Osteocyte (in vitro differentiated cells): ENCODE measurements at regions not wholly inside any gene's neighbourhood (a gene's known extent, or its start where the extent isn't known, plus 50 kb on each side); places are given as distances from the start of the nearest gene placed in this dataset.
A peak's percentile ranks its signal among the peaks of the same experiment; 100 is the strongest.

Source experiments
- DNase-seq: peaks from one replicate; pipeline ENCODE4 v3.0.0; 2021; ENCODE audit warnings: mixed read lengths; ENCODE audit not compliant: unreplicated experiment; ENCODE audit errors: extremely low spot score
- H3K27ac Mint-ChIP-seq: one replicate; pipeline ENCODE4 v1.8.0; 2021; ENCODE audit warnings: mild to moderate bottlenecking, mixed read lengths; ENCODE audit not compliant: unreplicated experiment
- H3K27me3 Mint-ChIP-seq: one replicate; pipeline ENCODE4 v1.8.0; 2021; ENCODE audit warnings: mixed read lengths; ENCODE audit not compliant: unreplicated experiment
- H3K36me3 Mint-ChIP-seq: one replicate; pipeline ENCODE4 v1.8.0; 2021; ENCODE audit warnings: mixed read lengths; ENCODE audit not compliant: unreplicated experiment
- H3K4me1 Mint-ChIP-seq: one replicate; pipeline ENCODE4 v1.8.0; 2021; ENCODE audit warnings: mixed read lengths; ENCODE audit not compliant: unreplicated experiment
- H3K4me3 Mint-ChIP-seq: one replicate; pipeline ENCODE4 v1.8.0; 2021; ENCODE audit warnings: mild to moderate bottlenecking, moderate library complexity, mixed read lengths; ENCODE audit not compliant: unreplicated experiment
- H3K9me3 Mint-ChIP-seq: one replicate; pipeline ENCODE4 v1.8.0; 2021; ENCODE audit warnings: mixed read lengths; ENCODE audit not compliant: unreplicated experiment
- CTCF ChIP-seq: fragments of 200-600 bp; sonication (generic); IDR thresholded peaks from 2 replicates; pipeline ENCODE4 v1.5.0; 2021; ENCODE audit warnings: antibody characterized with exemption, mild to moderate bottlenecking, moderate library complexity

GRCh38 chr2:43081131-43081765 lies 145.2 kb downstream of the ZFP36L2 start:
- TF ChIP-seq CTCF = no peak
- Mint-ChIP-seq H3K4me1 (peaks cover 68% of the 10 kb centered on the region), H3K4me3 (no peak overlapping the region), H3K36me3 (no peaks in the 10 kb centered on the region), H3K27me3 (no peaks in the 10 kb centered on the region), H3K9me3 (no peaks in the 10 kb centered on the region), H3K27ac (peak overlapping the region; percentile 99)
- DNase-seq = no peak

- Mint-ChIP-seq H3K27me3 (no peaks in the 10 kb centered on the region), H3K4me1 (peaks cover 68% of the 10 kb centered on the region), H3K4me3 (no peak overlapping the region), H3K27ac (no peak overlapping the region), H3K9me3 (no peaks in the 10 kb centered on the region), H3K36me3 (no peaks in the 10 kb centered on the region)
- no peak for DNase-seq
- TF ChIP-seq CTCF = no peak
Measured at GRCh38 chr2:43080571-43081021, 145.8 kb downstream of the ZFP36L2 start.

DNA sequence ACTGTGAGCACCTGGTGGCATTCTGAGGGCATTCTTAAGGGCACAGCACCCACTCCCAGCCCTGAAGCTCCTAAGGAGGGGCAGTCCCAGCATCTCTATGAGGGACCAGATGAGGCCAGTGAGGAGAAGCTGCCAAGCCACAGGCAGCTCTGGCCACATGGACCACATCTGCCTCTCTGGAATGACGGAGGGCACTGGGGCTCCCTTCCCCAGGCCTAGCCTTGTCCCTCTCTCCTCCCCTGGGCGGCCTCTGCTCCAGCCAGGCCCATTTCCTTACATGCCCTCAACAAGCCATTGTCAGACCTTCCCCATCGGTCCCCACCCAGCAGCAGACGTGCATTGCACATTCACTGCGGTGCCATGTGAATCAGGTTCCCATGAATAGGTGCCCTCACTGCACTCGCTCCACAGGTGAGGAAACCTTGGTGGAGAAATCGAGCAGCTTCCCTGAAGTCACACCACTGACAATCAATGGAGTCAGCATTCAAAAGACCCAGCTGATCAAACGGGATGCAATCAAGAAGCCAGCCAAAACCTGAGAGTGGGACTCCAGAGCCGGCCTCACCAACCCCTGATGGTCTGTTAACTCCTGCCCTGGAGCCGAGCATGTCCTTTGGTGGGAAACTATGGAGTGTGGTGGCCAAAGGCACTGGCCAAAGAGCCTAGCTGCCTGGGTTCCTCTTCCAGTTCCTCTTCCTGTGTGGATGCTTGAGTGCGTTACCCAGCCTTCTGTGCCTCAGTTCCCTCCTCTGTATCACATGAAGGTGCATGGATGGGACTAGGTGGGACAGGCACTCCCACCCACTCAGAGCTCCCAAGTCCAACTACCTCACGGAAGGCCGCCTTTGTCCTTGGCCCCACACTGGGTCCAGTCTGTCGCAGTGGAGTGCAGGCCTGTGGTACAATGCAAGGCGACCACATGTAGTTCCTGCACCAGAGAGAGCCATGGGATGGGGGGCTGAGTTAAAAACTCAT lies 147.3 kb downstream of the ZFP36L2 start:
- Mint-ChIP-seq H3K27ac (no peak overlapping the region), H3K4me3 (no peak overlapping the region), H3K36me3 (no peaks in the 10 kb centered on the region), H3K9me3 (no peaks in the 10 kb centered on the region), H3K4me1 (peaks cover 69% of the 10 kb centered on the region), H3K27me3 (no peaks in the 10 kb centered on the region)
- no peak for DNase-seq
- no peak for TF ChIP-seq CTCF

DNA sequence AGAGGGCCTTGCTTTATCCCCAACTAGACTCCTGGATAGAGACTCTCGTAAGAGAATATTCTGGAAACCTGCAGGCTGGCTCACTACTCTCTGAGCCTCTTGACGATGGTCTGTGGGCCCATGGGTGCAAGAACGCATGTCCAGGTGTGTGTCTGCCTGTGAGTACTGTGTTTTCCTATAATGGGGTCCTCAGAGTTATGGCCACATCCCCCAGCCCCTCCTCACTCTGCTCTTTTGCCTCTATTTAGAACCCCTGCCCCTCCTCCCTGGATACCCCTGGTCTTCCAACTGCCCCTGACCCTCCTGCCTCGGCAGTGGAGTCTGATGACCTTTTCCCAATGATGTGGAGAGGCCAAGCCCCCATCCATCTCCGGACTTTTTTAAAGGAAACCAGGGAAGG lies 148.1 kb downstream of the ZFP36L2 start:
- H3K36me3 Mint-ChIP-seq = no peaks in the 10 kb centered on the region
- H3K27me3 Mint-ChIP-seq = no peaks in the 10 kb centered on the region
- TF ChIP-seq CTCF = no peak
- no peak overlapping the region for H3K4me3 Mint-ChIP-seq
- peaks cover 69% of the 10 kb centered on the region for H3K4me1 Mint-ChIP-seq
- no peak for DNase-seq
- H3K27ac Mint-ChIP-seq = no peak overlapping the region
- no peaks in the 10 kb centered on the region for H3K9me3 Mint-ChIP-seq

DNA sequence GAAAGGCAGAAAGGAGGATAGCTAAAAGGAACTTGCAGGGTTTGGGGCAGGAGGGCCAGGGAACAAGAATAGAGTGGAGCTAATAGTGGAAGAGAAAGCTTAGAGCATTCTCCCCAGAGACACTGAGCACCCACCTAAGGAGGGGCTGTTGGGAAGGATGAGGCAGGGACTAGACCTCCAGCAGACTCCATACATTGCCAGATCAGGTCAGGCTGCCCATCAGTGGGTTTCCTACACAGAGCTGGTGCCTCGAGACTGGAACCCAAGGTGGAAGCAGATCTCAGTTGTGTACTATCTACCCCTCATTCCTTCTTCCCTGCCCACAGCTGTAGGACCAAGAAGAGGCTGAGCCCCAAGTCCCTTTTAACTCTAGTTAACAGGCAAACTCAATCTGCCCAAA lies 148.5 kb downstream of the ZFP36L2 start:
- Mint-ChIP-seq H3K27ac (no peak overlapping the region), H3K36me3 (no peaks in the 10 kb centered on the region), H3K4me1 (peaks cover 67% of the 10 kb centered on the region), H3K9me3 (no peaks in the 10 kb centered on the region), H3K4me3 (no peak overlapping the region), H3K27me3 (no peaks in the 10 kb centered on the region)
- no peak for TF ChIP-seq CTCF
- DNase-seq = no peak
